HAP-1 (cell line): ENCODE measurements at regions not wholly inside any gene's neighbourhood (a gene's known extent, or its start where the extent isn't known, plus 50 kb on each side); places are given as distances from the start of the nearest gene placed in this dataset.
"Not testable (repeated sequence)": the region's sequence is repeated elsewhere in the genome, so short reads cannot be mapped to it uniquely, and the experiment has no call there.

Source experiments
- DNase-seq, 2 experiments: peaks; one replicate each; pipeline ENCODE4 v3.0.0-alpha.2; 2016 to 2020; ENCODE audit warnings: low spot score in 2 of 2
- H3K27me3 ChIP-seq: fragments of 250-450 bp; sonication (Bioruptor Pico); 2 replicates; pipeline ENCODE4 v1.5.1; 2020; ENCODE audit warnings: low read depth, mild to moderate bottlenecking, moderate library complexity
- H3K36me3 ChIP-seq: fragments of 250-450 bp; sonication (Bioruptor Pico); replicated peaks from 2 replicates; pipeline ENCODE4 v1.5.1; 2020; ENCODE audit warnings: mild to moderate bottlenecking
- H3K4me1 ChIP-seq: fragments of 250-450 bp; sonication (Bioruptor Pico); 2 replicates; pipeline ENCODE4 v1.5.1; 2020; ENCODE audit warnings: mild to moderate bottlenecking
- H3K4me3 ChIP-seq: fragments of 250-450 bp; sonication (Bioruptor Pico); 2 replicates; pipeline ENCODE4 v1.5.1; 2020; ENCODE audit warnings: mild to moderate bottlenecking, moderate library complexity
- H3K9me3 ChIP-seq: fragments of 250-450 bp; sonication (Bioruptor Pico); 2 replicates; pipeline ENCODE4 v1.5.1; 2020; ENCODE audit warnings: mild to moderate bottlenecking, moderate library complexity
- in situ Hi-C: fragments of 300-500 bp; cut with MboI; formaldehyde crosslinking; loops from 3 replicates; pipeline ENCODE4 v1.14.3; 2020; ENCODE audit warnings: low sequenced_read_pairs, inconsistent platforms, mixed read lengths

DNA sequence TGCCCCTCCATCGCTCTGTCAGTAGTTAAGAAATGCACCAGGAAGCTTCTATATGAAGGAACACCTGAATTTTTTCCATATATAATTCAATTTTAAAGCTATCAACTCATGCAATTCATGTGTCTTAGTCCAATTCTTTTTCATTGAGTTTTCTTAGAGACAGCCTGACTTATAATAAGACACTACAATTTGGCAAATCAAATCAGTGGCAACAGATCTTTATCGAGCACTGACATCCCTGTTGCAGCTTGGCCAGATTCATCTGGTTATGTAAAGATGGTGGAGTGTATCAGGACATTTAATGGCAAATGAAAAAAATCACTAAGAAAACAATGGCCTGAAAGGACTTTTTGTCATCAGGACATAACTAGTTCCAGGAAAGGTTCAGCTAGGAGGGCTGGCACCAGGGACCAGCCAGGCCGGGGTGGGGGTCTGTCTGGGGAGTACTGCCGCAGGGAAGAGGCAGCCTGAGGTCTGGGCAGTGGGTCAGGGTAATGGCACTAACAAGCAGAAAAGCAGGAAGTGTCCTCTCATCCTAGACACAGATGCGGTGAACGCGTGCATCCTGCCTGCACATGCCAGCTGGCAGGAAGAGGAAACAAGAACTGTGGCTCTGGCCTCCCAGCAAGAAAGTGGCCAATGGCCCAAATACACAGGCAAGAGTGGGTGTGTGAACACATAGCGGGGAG lies 100.5 kb upstream of the LMNTD1 start:
- in situ Hi-C loops, result no loop called here

DNA sequence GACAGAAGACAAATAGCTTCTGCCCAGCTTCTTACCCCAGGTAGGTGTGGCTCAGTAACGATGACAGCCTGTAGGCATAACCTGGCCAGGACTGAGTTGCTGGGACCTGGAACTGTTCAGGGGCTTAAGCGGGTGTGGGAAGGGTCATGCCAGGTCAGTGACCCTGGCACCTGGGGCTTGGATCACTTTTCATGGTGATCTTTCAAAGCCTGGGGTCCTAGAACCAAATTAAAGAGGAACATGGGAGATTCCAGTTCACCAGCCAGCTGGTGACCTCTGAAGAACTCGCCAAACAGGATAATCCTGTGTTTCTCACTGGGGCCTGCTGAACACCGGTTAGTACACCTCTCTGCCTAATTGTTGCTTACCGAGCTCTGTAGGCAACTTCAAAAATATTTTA lies 102.6 kb upstream of the LMNTD1 start:
- no peak for DNase-seq
- H3K9me3 ChIP-seq, result no peaks in the 10 kb centered on the region
- H3K27me3 ChIP-seq, result no peaks in the 10 kb centered on the region
- no peak overlapping the region for H3K4me3 ChIP-seq
- in situ Hi-C loops, result no loop called here
- H3K36me3 ChIP-seq, result no peaks in the 10 kb centered on the region
- no peaks in the 10 kb centered on the region for H3K4me1 ChIP-seq

More for the DNA sequence above, 100.5 kb upstream of the LMNTD1 start:
- H3K4me3 ChIP-seq, result no peak overlapping the region
- no peaks in the 10 kb centered on the region for H3K27me3 ChIP-seq
- no peaks in the 10 kb centered on the region for H3K9me3 ChIP-seq
- no peak for DNase-seq
- H3K36me3 ChIP-seq, result no peaks in the 10 kb centered on the region
- H3K4me1 ChIP-seq, result no peaks in the 10 kb centered on the region

DNA sequence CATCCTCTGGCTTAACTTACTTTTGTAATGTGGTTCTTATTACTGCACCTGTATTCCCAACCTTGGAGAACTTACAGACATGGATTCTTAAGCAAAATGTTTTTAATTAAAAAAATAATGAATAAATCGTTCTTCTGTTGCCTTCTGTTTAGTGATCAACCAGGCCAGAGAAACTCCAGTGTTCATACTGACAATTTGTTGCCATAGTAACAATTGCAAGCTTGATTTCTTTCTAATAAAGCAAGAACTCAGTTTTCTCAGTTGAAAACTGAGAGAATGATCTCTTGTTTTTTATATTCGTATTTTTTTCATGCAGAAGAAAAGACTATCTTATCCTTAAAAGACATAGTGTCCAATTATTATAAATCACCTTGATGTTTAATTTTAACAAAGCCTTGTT lies 106.5 kb upstream of the LMNTD1 start:
- H3K9me3 ChIP-seq, result no peaks in the 10 kb centered on the region
- no peak for DNase-seq
- in situ Hi-C loops, result no loop called here
- H3K4me3 ChIP-seq, result no peak overlapping the region
- H3K4me1 ChIP-seq, result no peaks in the 10 kb centered on the region
- H3K36me3 ChIP-seq, result no peaks in the 10 kb centered on the region
- H3K27me3 ChIP-seq, result no peaks in the 10 kb centered on the region

DNA sequence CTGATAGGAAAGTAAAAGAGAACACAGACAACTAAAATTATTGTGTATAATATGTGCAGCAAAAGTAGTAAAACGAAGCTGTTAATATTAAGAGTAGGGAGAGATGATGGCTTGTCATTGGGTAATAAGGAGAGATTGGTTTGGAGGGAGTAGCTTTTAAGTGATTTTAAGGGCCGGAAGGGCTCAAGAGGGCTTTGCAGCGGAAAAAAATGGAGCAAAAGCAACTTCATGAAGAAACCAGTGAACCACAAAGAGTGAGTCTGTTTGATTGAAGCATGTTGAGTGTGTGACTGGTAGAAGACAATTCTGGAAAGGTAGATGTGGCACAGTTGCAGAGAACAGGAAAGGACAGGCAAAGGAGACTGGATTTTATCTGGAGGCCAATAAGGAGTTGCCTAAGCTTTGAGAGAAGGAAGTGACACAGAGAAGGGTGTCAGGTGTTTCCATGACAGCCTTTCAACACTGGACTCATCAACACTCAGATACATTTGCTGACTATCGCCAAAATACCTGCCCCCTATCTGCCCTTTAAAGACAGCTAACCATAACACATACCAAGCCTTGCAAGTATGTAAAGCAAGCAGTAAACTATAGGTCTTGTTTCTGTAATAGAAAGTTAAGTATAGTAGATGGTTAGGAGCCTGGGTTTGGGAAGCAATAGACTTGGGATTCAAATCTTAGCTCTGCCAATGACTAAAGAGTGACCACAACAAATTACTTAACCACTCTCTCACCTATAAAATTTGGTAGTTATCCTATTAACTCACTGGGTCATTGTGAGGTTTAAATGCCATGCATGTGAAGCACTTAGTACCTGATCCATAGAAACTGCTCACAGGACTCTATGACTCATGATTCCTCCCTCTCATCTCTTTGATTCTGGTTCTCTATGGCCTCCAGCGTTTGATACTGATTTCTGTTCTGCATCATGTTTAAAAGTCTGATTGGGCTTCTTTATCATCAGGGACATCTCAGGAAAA lies 117.3 kb upstream of the LMNTD1 start:
- Histone ChIP-seq H3K27me3 (no peaks in the 10 kb centered on the region), H3K4me1 (no peaks in the 10 kb centered on the region), H3K36me3 (no peaks in the 10 kb centered on the region), H3K4me3 (no peak overlapping the region), H3K9me3 (no peaks in the 10 kb centered on the region)
- DNase-seq, result no peak
- in situ Hi-C loops, result no loop called here

DNA sequence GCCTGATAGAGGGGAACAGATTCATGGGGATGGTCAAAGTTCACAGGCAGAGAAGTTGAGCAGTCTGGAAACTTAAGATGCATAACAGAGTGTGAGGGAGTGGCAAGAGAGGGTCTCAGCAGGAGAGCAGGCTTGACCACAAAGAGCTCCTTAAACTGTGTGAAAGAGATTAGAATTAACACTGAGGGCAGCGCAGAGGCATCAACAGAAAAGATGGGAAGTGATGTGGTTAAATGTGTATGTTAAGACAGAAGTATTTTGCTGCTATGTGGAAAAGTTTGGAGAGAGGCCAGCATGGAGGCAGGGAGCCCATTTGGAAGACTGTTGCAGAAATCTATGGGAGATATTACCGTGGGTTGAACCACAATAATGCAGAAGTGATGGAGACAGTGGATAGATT lies 122.7 kb upstream of the LMNTD1 start:
- H3K36me3 ChIP-seq, result no peaks in the 10 kb centered on the region
- no peak for DNase-seq
- no peak overlapping the region for H3K4me3 ChIP-seq
- H3K4me1 ChIP-seq, result no peaks in the 10 kb centered on the region
- no peaks in the 10 kb centered on the region; the same call in 1 of the 2 replicates for H3K9me3 ChIP-seq
- in situ Hi-C loops, result no loop called here
- H3K27me3 ChIP-seq, result no peaks in the 10 kb centered on the region

DNA sequence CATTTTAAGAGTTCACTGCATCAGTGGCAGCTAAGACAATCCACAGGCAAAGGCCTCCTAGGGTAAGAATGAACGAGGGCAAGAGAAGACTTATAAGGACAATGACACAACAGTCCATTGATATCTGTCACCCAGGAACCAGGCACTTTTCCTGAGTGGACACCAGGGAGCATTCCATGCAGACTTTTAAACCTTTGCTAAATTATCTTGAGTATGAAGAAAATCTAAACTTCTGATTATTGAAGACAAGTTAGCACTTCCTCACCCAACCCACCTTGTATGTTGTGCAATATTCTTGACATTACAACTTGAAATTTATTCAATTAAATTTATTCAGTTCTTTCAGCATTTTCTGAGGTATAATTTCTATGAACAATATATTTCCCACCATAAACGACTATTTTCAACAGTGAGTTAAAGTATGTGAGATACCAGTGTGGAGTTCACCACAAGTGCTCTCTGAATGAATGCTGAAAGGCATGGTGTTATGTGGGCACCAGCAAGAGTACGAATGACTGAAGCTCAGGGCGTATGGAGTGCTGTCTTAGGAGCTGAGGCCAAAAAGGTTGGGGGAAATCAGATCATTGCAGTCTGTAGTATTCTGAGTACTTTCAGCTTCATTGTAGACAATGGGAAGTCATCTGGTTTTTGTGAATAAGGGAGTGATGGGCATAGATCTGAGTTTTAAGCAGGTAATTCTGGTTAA lies 124.3 kb upstream of the LMNTD1 start:
- in situ Hi-C loops, result no loop called here
- H3K36me3 ChIP-seq, result no peaks in the 10 kb centered on the region
- no peak for DNase-seq
- H3K4me1 ChIP-seq, result no peaks in the 10 kb centered on the region
- H3K9me3 ChIP-seq, result no peaks in the 10 kb centered on the region; the same call in 1 of the 2 replicates
- no peaks in the 10 kb centered on the region for H3K27me3 ChIP-seq
- no peak overlapping the region for H3K4me3 ChIP-seq

DNA sequence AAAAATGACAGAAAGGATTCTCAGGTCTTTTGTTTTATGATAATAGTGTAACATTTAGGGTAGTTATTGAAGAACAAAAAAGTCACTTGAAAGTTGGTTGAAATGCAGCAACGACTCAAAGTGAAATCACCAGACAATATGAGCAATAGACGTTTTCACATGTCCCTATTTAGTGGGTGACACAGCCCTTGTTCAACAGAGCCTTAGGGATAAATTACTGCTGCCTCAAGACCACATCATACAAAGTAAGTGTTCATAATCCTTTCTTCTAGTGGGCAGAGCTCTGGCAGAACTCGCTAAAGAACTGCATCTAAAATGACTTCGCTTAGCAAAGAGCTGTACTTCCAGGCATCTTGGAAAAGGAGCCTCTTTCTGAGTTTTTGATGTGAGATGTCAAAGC lies 128.5 kb upstream of the LMNTD1 start:
- in situ Hi-C loops, result no loop called here
- no peak overlapping the region for H3K4me3 ChIP-seq
- no peaks in the 10 kb centered on the region for H3K27me3 ChIP-seq
- no peaks in the 10 kb centered on the region; the same call in 1 of the 2 replicates for H3K9me3 ChIP-seq
- no peak for DNase-seq
- H3K36me3 ChIP-seq, result no peaks in the 10 kb centered on the region
- no peaks in the 10 kb centered on the region for H3K4me1 ChIP-seq

DNA sequence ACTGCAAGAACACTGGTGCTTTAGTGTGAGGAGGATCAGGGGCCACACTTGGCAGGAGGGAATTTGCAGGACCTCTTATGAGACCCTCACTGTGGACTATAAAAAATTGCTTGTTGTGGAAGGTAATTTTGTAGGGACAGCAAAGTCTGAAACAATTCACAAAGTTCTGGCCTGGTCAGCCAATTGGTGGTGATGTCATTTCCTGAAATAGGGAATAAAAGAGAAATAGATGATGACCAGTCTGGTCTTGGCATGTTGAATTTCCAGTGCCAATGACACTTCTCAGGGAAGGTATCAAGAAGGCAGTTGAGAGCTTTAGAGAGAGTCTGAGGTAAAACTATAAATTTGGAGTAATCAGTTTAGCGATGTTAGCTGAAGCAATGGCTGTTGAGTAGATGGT lies 129.3 kb upstream of the LMNTD1 start:
- in situ Hi-C loops, result no loop called here
- DNase-seq, result no peak
- Histone ChIP-seq H3K27me3 (no peaks in the 10 kb centered on the region), H3K4me3 (no peak overlapping the region), H3K4me1 (no peaks in the 10 kb centered on the region), H3K9me3 (no peaks in the 10 kb centered on the region), H3K36me3 (no peaks in the 10 kb centered on the region)

DNA sequence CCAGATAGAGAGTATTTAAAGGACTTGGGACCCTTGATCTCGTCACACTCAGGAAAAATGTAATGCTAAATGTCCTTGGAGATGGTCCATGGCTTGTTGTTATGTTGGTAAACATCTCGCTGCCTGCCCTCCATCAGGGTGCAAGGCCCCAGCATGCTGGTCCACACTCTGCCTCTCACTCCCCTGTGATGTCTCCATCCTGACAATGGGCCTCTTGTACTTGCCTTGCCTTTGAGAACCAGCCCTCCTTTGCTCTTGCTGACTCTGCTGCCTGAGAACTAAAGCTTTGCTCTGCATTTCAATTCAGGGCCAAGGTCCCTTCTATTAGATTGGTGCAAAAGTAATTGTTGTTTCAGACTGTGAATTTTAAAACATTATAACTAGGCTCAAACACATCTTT lies 131.0 kb upstream of the LMNTD1 start:
- Histone ChIP-seq H3K9me3 (no peaks in the 10 kb centered on the region), H3K36me3 (no peaks in the 10 kb centered on the region), H3K4me3 (no peak overlapping the region), H3K27me3 (no peaks in the 10 kb centered on the region), H3K4me1 (no peaks in the 10 kb centered on the region)
- in situ Hi-C loops, result no loop called here
- no peak for DNase-seq

DNA sequence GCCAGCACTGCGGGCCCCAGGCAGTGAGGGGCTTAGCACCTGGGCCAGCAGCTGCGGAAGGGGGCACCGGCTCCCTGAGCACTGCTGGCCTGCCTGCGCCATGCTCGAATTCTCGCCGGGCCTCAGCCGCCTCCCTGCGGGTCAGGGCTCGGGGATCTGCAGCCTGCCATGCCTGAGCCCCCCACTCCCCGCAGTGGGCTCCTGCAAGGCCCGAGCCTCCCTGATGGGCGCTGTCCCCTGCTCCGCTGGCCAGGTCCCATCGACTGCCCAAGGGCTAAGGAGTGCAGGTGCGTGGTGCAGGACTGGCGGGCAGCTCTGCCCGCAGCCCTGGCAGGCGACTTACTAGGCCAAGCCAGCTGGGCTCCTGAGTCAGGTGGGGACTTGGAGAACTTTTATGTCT lies 133.3 kb upstream of the LMNTD1 start:
- no peak for DNase-seq
- no peaks in the 10 kb centered on the region for H3K27me3 ChIP-seq
- no peak overlapping the region for H3K4me3 ChIP-seq
- in situ Hi-C loops, result no loop called here
- no peaks in the 10 kb centered on the region for H3K36me3 ChIP-seq
- no peaks in the 10 kb centered on the region for H3K4me1 ChIP-seq
- no peaks in the 10 kb centered on the region for H3K9me3 ChIP-seq

DNA sequence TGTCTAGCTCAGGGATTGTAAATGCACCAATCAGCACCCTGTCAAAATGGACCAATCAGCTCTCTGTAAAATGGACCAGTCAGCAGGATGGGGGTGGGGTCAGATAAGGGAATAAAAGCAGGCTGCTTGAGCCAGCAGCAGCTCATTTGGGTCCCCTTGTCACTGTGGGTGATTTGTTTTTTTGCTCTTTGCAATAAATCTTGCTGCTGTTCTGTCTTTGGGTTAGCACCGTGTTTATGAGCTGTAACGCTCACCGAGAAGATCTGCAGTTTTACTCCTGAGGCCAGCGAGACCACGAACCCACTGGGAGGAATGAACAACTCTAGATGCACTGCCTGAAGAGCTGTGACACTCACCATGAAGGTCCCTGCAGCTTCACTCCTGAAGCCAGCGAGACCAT lies 134.1 kb upstream of the LMNTD1 start:
- no peak for DNase-seq
- H3K27me3 ChIP-seq, result no peaks in the 10 kb centered on the region
- H3K9me3 ChIP-seq, result no peaks in the 10 kb centered on the region
- no peak overlapping the region for H3K4me3 ChIP-seq
- H3K36me3 ChIP-seq, result no peaks in the 10 kb centered on the region
- H3K4me1 ChIP-seq, result no peaks in the 10 kb centered on the region
- in situ Hi-C loops, result no loop called here

DNA sequence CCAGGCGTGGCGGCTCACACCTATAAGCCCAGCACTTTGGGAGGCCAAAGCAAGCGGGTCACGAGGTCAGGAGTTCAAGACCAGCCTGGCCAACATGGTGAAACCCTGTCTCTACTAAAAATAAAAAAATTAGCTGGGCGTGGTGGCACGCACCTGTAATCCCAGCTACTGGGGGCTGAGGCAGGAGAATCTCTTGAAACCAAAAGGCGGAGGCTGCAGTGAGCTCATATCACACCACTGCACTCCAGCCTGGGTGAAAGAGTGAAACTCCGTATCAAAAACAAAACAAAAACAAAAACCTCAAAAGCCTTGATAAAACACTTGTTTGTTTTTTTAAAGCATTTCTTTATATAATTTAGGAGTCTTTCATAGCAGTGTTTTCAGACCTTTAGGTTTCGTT lies 135.8 kb upstream of the LMNTD1 start:
- DNase-seq, in situ Hi-C loops, H3K4me1 ChIP-seq, H3K27me3 ChIP-seq, H3K36me3 ChIP-seq, H3K4me3 ChIP-seq, H3K9me3 ChIP-seq: not testable (repeated sequence)

DNA sequence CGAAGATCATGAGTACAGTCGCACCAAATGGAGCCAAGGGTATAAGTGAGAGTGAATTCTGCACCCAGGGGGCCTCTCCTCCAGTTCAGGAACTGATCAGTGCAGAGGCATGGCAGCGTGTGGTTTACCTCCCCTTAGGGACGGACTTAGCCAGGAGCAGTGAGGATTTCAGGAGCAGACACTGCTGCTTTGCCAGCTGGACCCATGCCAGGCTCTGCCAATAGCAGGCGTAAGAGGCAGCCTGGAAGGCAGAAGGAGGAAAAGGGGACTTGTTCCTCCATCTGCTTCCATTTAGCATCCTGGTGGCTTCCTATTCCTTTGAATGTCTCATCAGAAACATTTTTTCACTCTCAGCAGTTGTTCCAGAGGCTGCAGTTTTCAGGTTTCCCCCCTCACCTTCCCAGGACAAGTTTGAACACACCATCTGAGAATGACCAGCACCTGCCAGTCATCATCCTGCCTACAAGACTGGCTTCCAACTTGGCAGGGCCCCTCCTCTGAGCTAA lies 137.0 kb upstream of the LMNTD1 start:
- in situ Hi-C loops, result no loop called here
- Histone ChIP-seq H3K27me3 (no peaks in the 10 kb centered on the region), H3K4me3 (no peak overlapping the region), H3K4me1 (no peaks in the 10 kb centered on the region; the same call in 1 of the 2 replicates), H3K36me3 (no peaks in the 10 kb centered on the region), H3K9me3 (no peaks in the 10 kb centered on the region)
- peak in 1 of 2 experiments; percentile 10 for DNase-seq
